VCaP (cell line): ENCODE measurements at regions not wholly inside any gene's neighbourhood (a gene's known extent, or its start where the extent isn't known, plus 50 kb on each side); places are given as distances from the start of the nearest gene placed in this dataset.

ENCODE experiments used
- H3K27ac ChIP-seq: fragments of 450-650 bp; 2 replicates; pipeline ENCODE4 v1.5.1; 2017
- TF ChIP-seq, protein P1 (sequence below): fragments of 450-650 bp; conservative IDR thresholded peaks from 2 replicates; pipeline ENCODE4 v1.5.1; 2017; ENCODE audit warnings: mild to moderate bottlenecking, moderate library complexity

DNA sequence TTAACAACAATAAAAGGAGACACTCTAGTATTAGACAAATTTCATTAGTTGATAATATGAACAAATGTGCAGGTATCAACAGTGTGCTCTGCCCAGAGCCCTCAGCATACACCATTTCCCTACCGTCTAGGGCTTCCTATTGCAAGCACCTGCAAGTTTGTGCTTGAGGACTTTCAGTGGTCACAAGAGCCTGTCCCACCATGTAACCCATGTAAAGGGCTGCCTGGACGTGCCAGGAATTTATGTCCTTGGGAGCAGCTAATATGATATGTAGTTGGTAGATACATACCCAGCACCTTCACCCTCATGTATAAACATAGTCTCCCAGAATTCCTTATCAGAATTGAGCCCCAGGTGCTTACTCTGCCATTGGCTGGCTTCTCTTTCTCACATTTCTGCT lies 128.0 kb downstream of the UFM1 start:
- H3K27ac ChIP-seq, result no peak overlapping the region
- TF ChIP-seq, protein P1, sequence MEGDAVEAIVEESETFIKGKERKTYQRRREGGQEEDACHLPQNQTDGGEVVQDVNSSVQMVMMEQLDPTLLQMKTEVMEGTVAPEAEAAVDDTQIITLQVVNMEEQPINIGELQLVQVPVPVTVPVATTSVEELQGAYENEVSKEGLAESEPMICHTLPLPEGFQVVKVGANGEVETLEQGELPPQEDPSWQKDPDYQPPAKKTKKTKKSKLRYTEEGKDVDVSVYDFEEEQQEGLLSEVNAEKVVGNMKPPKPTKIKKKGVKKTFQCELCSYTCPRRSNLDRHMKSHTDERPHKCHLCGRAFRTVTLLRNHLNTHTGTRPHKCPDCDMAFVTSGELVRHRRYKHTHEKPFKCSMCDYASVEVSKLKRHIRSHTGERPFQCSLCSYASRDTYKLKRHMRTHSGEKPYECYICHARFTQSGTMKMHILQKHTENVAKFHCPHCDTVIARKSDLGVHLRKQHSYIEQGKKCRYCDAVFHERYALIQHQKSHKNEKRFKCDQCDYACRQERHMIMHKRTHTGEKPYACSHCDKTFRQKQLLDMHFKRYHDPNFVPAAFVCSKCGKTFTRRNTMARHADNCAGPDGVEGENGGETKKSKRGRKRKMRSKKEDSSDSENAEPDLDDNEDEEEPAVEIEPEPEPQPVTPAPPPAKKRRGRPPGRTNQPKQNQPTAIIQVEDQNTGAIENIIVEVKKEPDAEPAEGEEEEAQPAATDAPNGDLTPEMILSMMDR, result no peak

GRCh38 chr13:38483623-38484022 lies 134.0 kb downstream of the UFM1 start:
- TF ChIP-seq, protein P1, result no peak
- no peak overlapping the region for H3K27ac ChIP-seq

DNA sequence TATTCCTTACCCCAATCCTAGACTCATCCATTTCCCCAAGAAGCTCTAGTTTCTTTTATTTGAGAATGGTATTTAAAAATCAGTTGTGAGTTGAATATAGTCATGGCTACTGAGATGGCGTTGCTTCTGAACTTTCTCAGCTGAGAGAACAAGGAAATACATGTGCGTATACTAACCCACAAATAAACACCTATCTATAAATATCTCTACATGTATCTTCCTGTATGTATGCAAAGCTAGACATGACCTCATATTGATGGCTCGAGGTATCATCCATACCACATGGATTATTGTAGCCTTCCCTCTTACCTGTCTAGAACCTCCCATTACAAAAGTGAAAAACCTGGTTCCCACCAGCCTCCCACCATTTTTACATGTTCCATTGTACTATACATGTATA lies 141.0 kb downstream of the UFM1 start:
- no peak overlapping the region for H3K27ac ChIP-seq
- TF ChIP-seq, protein P1, result no peak

GRCh38 chr13:38494445-38494844 lies 144.8 kb downstream of the UFM1 start:
- TF ChIP-seq, protein P1, result no peak
- H3K27ac ChIP-seq, result no peak overlapping the region

GRCh38 chr13:38496917-38497316 lies 147.3 kb downstream of the UFM1 start:
- TF ChIP-seq, protein P1, result no peak
- no peak overlapping the region for H3K27ac ChIP-seq

GRCh38 chr13:38498271-38498670 lies 148.6 kb downstream of the UFM1 start:
- TF ChIP-seq, protein P1, result no peak
- H3K27ac ChIP-seq, result no peak overlapping the region

DNA sequence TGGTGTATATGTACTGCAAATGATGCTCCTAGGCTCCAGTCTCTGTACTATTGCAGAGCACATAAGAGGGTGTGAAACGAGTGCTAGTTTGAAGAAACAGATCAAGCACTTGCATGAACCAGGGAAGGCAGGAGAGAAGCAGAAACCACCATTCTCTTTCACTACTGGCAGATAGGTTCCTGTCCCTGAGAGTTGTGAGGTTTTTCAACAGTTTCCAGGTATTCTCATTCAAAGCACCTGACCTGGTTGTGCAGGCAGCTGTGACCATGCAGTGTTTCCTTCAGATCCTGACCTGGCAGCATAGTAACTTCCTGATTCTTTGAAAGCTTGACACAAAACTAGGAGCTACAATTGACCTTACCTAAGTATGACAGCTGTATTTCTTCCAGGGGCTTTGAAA lies 164.9 kb downstream of the UFM1 start:
- no peak overlapping the region for H3K27ac ChIP-seq
- TF ChIP-seq, protein P1, result no peak

- no peak overlapping the region for H3K27ac ChIP-seq
- TF ChIP-seq, protein P1, result no peak
Observed at GRCh38 chr13:38518328-38518727, 168.5 kb upstream of the FREM2 start.
